NCI-H510A treated with DMSO at 0.1 percent for 48 hours (cell line): ENCODE measurements at regions not wholly inside any gene's neighbourhood (a gene's known extent, or its start where the extent isn't known, plus 50 kb on each side); places are given as distances from the start of the nearest gene placed in this dataset.

Source experiments
- DNase-seq: peaks from one replicate; lab custom pipeline; 2025; lab: John Stamatoyannopoulos, UW

- no peak for DNase-seq
Observed at GRCh38 chr3:72459588-72459987, 388.7 kb downstream of the SHQ1 start.

- no peak for DNase-seq
Observed at GRCh38 chr3:72458375-72458774, 389.9 kb downstream of the SHQ1 start.

- DNase-seq = no peak
Observed at GRCh38 chr3:72454441-72454840, 393.8 kb downstream of the SHQ1 start.

GRCh38 chr3:72453706-72454105 is 394.5 kb downstream of the SHQ1 start:
- no peak for DNase-seq

- no peak for DNase-seq
Observed at GRCh38 chr3:72452745-72453144, 395.5 kb downstream of the SHQ1 start.

GRCh38 chr3:72451841-72452240 is 396.4 kb downstream of the SHQ1 start:
- no peak for DNase-seq

GRCh38 chr3:72449551-72449950 is 398.7 kb downstream of the SHQ1 start:
- DNase-seq = no peak

GRCh38 chr3:72448858-72449257 is 399.4 kb downstream of the SHQ1 start:
- no peak for DNase-seq

GRCh38 chr3:72448375-72448823 is 399.8 kb downstream of the SHQ1 start:
- no peak for DNase-seq

- peak; percentile 37 for DNase-seq
Observed at GRCh38 chr3:72447059-72447946, 400.9 kb downstream of the SHQ1 start.

GRCh38 chr3:72446218-72447058 is 401.8 kb downstream of the SHQ1 start, which contains the start of gene RYBP:
RYBP (minus strand) TSS chr3:72446621.
- DNase-seq = no peak

GRCh38 chr3:72445827-72446217 is 402.4 kb downstream of the SHQ1 start:
- no peak for DNase-seq

GRCh38 chr3:72444656-72445223 is 403.5 kb downstream of the SHQ1 start:
- DNase-seq = no peak

GRCh38 chr3:72442759-72443158 is 405.5 kb downstream of the SHQ1 start:
- DNase-seq = no peak

GRCh38 chr3:72441284-72441994 is 406.8 kb downstream of the SHQ1 start:
- DNase-seq = no peak

GRCh38 chr3:72440491-72440890 is 407.8 kb downstream of the SHQ1 start:
- no peak for DNase-seq

- no peak for DNase-seq
Observed at GRCh38 chr3:72439321-72440183, 408.7 kb downstream of the SHQ1 start.

GRCh38 chr3:72437661-72438406 is 410.4 kb downstream of the SHQ1 start:
- no peak for DNase-seq

- no peak for DNase-seq
Observed at GRCh38 chr3:72436863-72437592, 411.2 kb downstream of the SHQ1 start.
